ENCODE measurements at regions not wholly inside any gene's neighbourhood (a gene's known extent, or its start where the extent isn't known, plus 50 kb on each side); places are given as distances from the start of the nearest gene placed in this dataset.
A peak's percentile ranks its signal among the peaks of the same experiment; 100 is the strongest.

DNA sequence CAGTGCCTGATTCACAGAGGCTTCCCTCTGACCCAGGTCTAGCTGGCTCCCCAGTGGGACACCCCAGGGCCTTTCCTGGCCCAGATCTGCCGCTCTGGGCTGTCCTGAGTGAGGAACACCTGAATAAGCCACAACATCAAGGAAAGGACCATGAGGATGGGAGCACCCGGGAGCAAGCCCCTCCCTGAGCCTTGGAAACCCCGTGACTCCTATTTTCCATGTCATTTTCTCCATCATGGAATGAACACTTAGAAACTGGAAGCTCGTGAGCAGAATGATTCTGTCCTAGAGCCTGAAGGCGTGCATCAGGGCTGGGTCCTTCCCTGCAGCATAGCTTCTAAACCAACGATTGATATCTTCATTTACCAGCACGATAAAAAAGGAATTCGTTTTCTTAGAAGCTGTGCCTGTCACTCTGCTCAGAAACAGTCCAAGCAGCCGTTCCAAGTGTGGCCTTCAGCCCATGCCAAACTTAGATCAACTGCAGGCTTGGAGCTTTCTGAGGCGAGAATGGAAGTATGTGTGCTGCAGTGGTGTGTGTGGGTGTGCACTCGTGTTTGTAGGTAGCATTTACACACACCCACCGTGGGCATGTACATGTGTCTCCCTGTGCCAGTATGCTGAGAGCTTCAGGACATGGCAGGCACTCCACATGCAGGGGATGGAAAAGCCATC, 83.2 kb upstream of the FOXC1 start:
- H3K9me3 ChIP-seq (ENCODE audit: control insufficient read depth in 2 of 3, low read length in 3 of 3) = no peaks in the 10 kb centered on the region
- H3K4me3 ChIP-seq (ENCODE audit: low read length) = no peak overlapping the region
- peak overlapping the region; percentile 47 to 80 (median 61) for H3K4me3 Mint-ChIP-seq
- no peak for DNase-seq
- no peaks in the 10 kb centered on the region for H3K27me3 ChIP-seq (ENCODE audit: control insufficient read depth in 2 of 2, insufficient read depth in 2 of 2, low read length in 2 of 2)
- ATAC-seq = no peak
- intact Hi-C loops (cut with micrococcal nuclease) = loop anchor here (1.0 to 10.0 kb wide), 4 partner anchors 9 to 1238 kb away; partner anchors contain the start of genes GMDS (in 1 of the 2) and WRNIP1 (in 1 of the 2)
- peaks cover 0 to 2% (median 0%) of the 10 kb centered on the region in 11 donors for H3K9me3 Mint-ChIP-seq
- peak overlapping the region; percentile 39 for H3K27ac ChIP-seq (ENCODE audit: low read depth, low read length)
- peak overlapping the region in 8 of 9 donors; percentile 74 to 92 (median 85) for H3K27ac Mint-ChIP-seq
- H3K36me3 Mint-ChIP-seq = peaks cover 0 to 7% (median 0%) of the 10 kb centered on the region in 5 donors
- peaks cover 19 to 64% of the 10 kb centered on the region in 2 donors for H3K4me1 ChIP-seq (ENCODE audit: control insufficient read depth in 2 of 2, insufficient read depth in 2 of 2, low read length in 2 of 2)
- ChIA-PET POLR2A (interaction anchor here (0.8 to 3.6 kb wide), 3 partner anchors 9 to 28 kb away, joined by 5 to 13 read pairs (median 5); no protein-coding TSS in a partner anchor), CTCF (interaction anchor here (0.8 to 1.5 kb wide), 3 partner anchors 11 to 70 kb away, joined by 3 to 5 read pairs (median 4); no protein-coding TSS in a partner anchor)
- H3K4me1 Mint-ChIP-seq = peaks cover 47 to 83% (median 65%) of the 10 kb centered on the region in 7 donors
- peaks cover 0 to 13% (median 4%) of the 10 kb centered on the region in 5 donors for H3K27me3 Mint-ChIP-seq
- H3K36me3 ChIP-seq (ENCODE audit: control insufficient read depth in 2 of 3, insufficient read depth in 3 of 3, low read length in 3 of 3) = no peaks in the 10 kb centered on the region

DNA sequence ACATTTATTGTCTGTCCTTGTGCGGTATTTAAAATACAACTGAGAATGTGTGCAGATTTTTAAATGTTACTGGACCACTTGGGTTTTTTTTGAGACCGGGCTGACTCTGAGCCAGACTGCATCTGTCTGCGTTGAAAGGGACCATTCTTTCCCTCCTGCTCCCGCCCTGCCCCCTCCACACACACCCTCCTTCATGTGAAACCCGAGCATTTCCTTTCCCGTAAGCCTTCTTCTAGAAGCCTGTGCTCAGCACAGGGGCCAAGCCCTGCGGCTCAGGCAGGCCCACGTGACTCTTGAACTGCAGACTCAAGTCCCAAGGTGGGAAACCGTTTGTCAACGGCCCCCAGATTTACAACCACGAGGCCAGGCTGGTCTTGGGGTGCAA, 82.7 kb upstream of the FOXC1 start:
- Mint-ChIP-seq H3K4me3 (peak overlapping the region; percentile 47 to 80 (median 61)), H3K36me3 (peaks cover 0 to 7% (median 0%) of the 10 kb centered on the region in 5 donors), H3K9me3 (peaks cover 0 to 2% (median 0%) of the 10 kb centered on the region in 11 donors), H3K27ac (peak overlapping the region; percentile 74 to 92 (median 84)), H3K27me3 (peaks cover 0 to 10% (median 4%) of the 10 kb centered on the region in 5 donors), H3K4me1 (peaks cover 47 to 87% (median 68%) of the 10 kb centered on the region in 7 donors)
- Histone ChIP-seq H3K4me1 (ENCODE audit: control insufficient read depth in 2 of 2, insufficient read depth in 2 of 2, low read length in 2 of 2) (peaks cover 19 to 64% of the 10 kb centered on the region in 2 donors), H3K27ac (ENCODE audit: low read depth, low read length) (no peak overlapping the region), H3K36me3 (ENCODE audit: control insufficient read depth in 2 of 3, insufficient read depth in 3 of 3, low read length in 3 of 3) (no peaks in the 10 kb centered on the region), H3K27me3 (ENCODE audit: control insufficient read depth in 2 of 2, insufficient read depth in 2 of 2, low read length in 2 of 2) (no peaks in the 10 kb centered on the region), H3K4me3 (ENCODE audit: low read length) (no peak overlapping the region), H3K9me3 (ENCODE audit: control insufficient read depth in 2 of 3, low read length in 3 of 3) (no peaks in the 10 kb centered on the region)
- ATAC-seq (peak; percentile 78), DNase-seq (peak in 8 of 9 donors; percentile 16 to 55 (median 42))
- ChIA-PET POLR2A (interaction anchor here (0.8 to 3.6 kb wide), 3 partner anchors 8 to 28 kb away, joined by 5 to 13 read pairs (median 5); no protein-coding TSS in a partner anchor), CTCF (interaction anchor here (1.2 to 1.5 kb wide), 3 partner anchors 10 to 69 kb away, joined by 3 to 5 read pairs (median 3); no protein-coding TSS in a partner anchor)
- intact Hi-C loops (cut with micrococcal nuclease) = loop anchor here (1.0 to 10.0 kb wide), 4 partner anchors 8 to 1238 kb away; partner anchors contain the start of genes GMDS (in 1 of the 2) and WRNIP1 (in 1 of the 2)

DNA sequence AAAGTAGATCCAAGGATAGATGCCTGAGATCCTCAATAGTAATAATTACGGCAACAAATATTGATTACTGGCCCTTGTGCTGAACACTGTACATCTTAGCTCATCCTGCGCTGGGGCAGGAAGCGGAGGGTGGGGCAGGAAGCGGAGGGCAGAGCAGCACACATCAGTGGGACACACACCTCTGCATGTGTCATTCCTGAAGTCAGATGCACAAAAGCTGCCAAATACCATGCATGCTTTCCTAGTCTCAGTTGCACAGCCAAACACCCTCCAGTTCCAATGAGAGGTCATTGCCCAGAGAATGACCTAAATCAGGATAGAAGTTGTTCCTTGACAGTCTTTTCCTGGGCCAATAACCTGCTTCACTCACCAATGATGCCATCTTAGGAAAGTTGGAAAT, 74.4 kb upstream of the FOXC1 start:
- intact Hi-C loops (cut with micrococcal nuclease) = loop anchor here (1.0 kb wide), 2 partner anchors 8 to 20 kb away; no protein-coding TSS in a partner anchor
- H3K36me3 ChIP-seq (ENCODE audit: control insufficient read depth in 2 of 3, insufficient read depth in 3 of 3, low read length in 3 of 3) = no peaks in the 10 kb centered on the region
- H3K4me1 Mint-ChIP-seq = peaks cover 12 to 45% (median 20%) of the 10 kb centered on the region in 7 donors
- peaks cover 20 to 25% of the 10 kb centered on the region in 2 donors for H3K4me1 ChIP-seq (ENCODE audit: control insufficient read depth in 2 of 2, insufficient read depth in 2 of 2, low read length in 2 of 2)
- ATAC-seq = peak; percentile 73
- no peaks in the 10 kb centered on the region for H3K9me3 ChIP-seq (ENCODE audit: control insufficient read depth in 2 of 3, low read length in 3 of 3)
- no peaks in the 10 kb centered on the region for H3K27me3 Mint-ChIP-seq
- POLR2A ChIA-PET = interaction anchor here (0.6 to 2.3 kb wide), 4 partner anchors 9 to 24 kb away, joined by 3 to 13 read pairs (median 4); no protein-coding TSS in a partner anchor
- H3K4me3 Mint-ChIP-seq = peak overlapping the region in 8 of 10 donors; percentile 62 to 79 (median 70)
- H3K4me3 ChIP-seq (ENCODE audit: low read length) = no peak overlapping the region
- H3K36me3 Mint-ChIP-seq = peaks cover 0 to 5% (median 0%) of the 10 kb centered on the region in 5 donors
- CTCF ChIA-PET = interaction anchor here (0.7 to 1.1 kb wide), 2 partner anchors 17 to 875 kb away, joined by 3 to 4 read pairs; no protein-coding TSS in a partner anchor
- H3K9me3 Mint-ChIP-seq = no peaks in the 10 kb centered on the region
- H3K27ac ChIP-seq (ENCODE audit: low read depth, low read length) = peak overlapping the region; percentile 35
- H3K27me3 ChIP-seq (ENCODE audit: control insufficient read depth in 2 of 2, insufficient read depth in 2 of 2, low read length in 2 of 2) = no peaks in the 10 kb centered on the region
- peak in 5 of 9 donors; percentile 34 to 46 (median 37) for DNase-seq
- H3K27ac Mint-ChIP-seq = peak overlapping the region in 5 of 9 donors; percentile 32 to 85 (median 75)

DNA sequence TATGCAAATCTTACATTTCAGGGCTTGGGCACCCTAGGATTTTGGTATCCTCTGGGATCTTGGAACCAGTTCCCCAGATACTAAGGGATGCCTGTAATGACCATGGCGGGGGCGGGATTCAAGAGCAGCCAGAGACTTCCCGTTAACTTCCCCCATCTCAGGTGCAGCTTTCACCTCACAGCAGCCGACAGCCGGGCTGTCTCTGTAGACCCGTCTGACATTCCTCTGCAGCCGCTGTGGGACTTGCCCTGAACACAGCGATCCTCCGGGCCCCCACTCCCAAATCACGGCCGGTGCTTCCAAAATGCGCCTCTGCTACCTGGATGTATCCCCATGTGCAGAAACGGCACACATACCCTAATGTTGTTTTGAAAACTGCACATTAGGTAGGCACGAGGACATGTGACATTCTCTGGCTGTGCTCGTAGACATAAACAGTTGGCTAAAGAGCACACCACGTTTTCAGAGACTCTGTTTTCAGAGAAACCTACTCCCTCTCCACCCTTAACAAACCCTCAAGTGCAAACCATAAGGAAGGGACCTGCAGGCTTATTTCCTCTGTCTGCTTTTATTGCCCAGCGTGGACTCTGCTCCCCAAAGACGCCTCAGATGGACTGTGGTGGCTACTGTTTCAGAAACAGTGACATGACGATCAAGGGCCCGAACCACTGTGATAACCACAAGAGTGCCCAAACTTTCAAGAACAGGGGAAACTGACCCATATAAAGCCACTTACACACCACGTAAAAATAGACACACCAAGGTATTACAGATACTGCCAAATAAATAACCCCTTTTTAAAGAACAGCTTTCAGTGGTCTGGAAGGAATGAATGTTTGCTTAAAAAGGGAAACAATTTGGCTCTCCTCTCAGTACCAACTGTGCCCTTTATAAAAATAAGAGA, 72.9 kb upstream of the FOXC1 start:
- DNase-seq (no peak), ATAC-seq (no peak)
- no peaks in the 10 kb centered on the region for H3K9me3 ChIP-seq (ENCODE audit: control insufficient read depth in 2 of 3, low read length in 3 of 3)
- Mint-ChIP-seq H3K27ac (peak overlapping the region; percentile 53 to 93 (median 78)), H3K9me3 (peaks cover 0 to 3% (median 0%) of the 10 kb centered on the region in 11 donors), H3K4me3 (peak overlapping the region in 7 of 10 donors; percentile 14 to 65 (median 41)), H3K36me3 (peaks cover 0 to 5% (median 0%) of the 10 kb centered on the region in 5 donors), H3K4me1 (peaks cover 12 to 37% (median 17%) of the 10 kb centered on the region in 7 donors), H3K27me3 (no peaks in the 10 kb centered on the region)
- H3K4me3 ChIP-seq (ENCODE audit: low read length) = no peak overlapping the region
- intact Hi-C loops (cut with micrococcal nuclease) = no loop called here
- H3K27me3 ChIP-seq (ENCODE audit: control insufficient read depth in 2 of 2, insufficient read depth in 2 of 2, low read length in 2 of 2) = no peaks in the 10 kb centered on the region
- no peak overlapping the region for H3K27ac ChIP-seq (ENCODE audit: low read depth, low read length)
- ChIA-PET POLR2A (interaction anchor here (1.9 to 2.3 kb wide), 2 partner anchors 10 to 13 kb away, joined by 5 to 13 read pairs; no protein-coding TSS in a partner anchor), CTCF (interaction anchor here (0.7 to 0.9 kb wide), 2 partner anchors 10 to 314 kb away, joined by 3 read pairs; no protein-coding TSS in a partner anchor)
- no peaks in the 10 kb centered on the region for H3K36me3 ChIP-seq (ENCODE audit: control insufficient read depth in 2 of 3, insufficient read depth in 3 of 3, low read length in 3 of 3)
- H3K4me1 ChIP-seq (ENCODE audit: control insufficient read depth in 2 of 2, insufficient read depth in 2 of 2, low read length in 2 of 2) = peaks cover 20 to 21% of the 10 kb centered on the region in 2 donors

DNA sequence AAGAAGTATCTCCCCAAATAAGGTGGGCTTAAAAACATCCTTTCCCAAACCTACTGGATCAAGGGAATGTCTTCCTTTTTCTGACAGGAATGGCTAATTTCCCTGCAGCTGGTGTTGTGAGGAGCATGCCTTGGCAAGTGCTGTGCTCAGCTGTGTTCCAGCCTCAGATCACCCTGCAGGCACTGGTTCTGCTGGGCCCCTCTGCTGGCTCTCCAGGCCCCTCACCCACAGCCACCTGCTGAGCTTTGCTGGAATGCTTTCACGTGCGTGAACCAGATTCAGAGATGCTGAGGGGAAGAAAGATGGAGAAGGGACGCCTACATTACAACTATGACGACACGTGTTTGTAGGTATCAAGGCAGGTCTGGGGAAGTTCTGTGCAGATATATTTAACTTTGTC, 71.3 kb upstream of the FOXC1 start:
- Mint-ChIP-seq H3K27ac (peak overlapping the region in 2 of 9 donors; percentile 52 to 93), H3K27me3 (peaks cover 0 to 3% (median 0%) of the 10 kb centered on the region in 5 donors), H3K4me1 (peaks cover 12 to 39% (median 17%) of the 10 kb centered on the region in 7 donors), H3K4me3 (no peak overlapping the region), H3K36me3 (peaks cover 0 to 6% (median 5%) of the 10 kb centered on the region in 5 donors), H3K9me3 (peaks cover 0 to 7% (median 3%) of the 10 kb centered on the region in 11 donors)
- no peak overlapping the region for H3K4me3 ChIP-seq (ENCODE audit: low read length)
- DNase-seq (no peak), ATAC-seq (no peak)
- no peaks in the 10 kb centered on the region for H3K9me3 ChIP-seq (ENCODE audit: control insufficient read depth in 2 of 3, low read length in 3 of 3)
- H3K4me1 ChIP-seq (ENCODE audit: control insufficient read depth in 2 of 2, insufficient read depth in 2 of 2, low read length in 2 of 2) = peaks cover 20 to 21% of the 10 kb centered on the region in 2 donors
- CTCF ChIA-PET = no interaction called here
- H3K27ac ChIP-seq (ENCODE audit: low read depth, low read length) = no peak overlapping the region
- POLR2A ChIA-PET = no interaction called here
- no peaks in the 10 kb centered on the region for H3K36me3 ChIP-seq (ENCODE audit: control insufficient read depth in 2 of 3, insufficient read depth in 3 of 3, low read length in 3 of 3)
- H3K27me3 ChIP-seq (ENCODE audit: control insufficient read depth in 2 of 2, insufficient read depth in 2 of 2, low read length in 2 of 2) = no peaks in the 10 kb centered on the region
- intact Hi-C loops (cut with micrococcal nuclease) = no loop called here

Data from naive thymus-derived CD4-positive, alpha-beta T cell (primary cell).